Activated gamma-delta T cell (primary cell): ENCODE measurements at regions not wholly inside any gene's neighbourhood (a gene's known extent, or its start where the extent isn't known, plus 50 kb on each side); places are given as distances from the start of the nearest gene placed in this dataset.
"Not testable (repeated sequence)": the region's sequence is repeated elsewhere in the genome, so short reads cannot be mapped to it uniquely, and the experiment has no call there.

ENCODE experiments used
- DNase-seq: peaks from one replicate; lab custom pipeline; 2025; lab: John Stamatoyannopoulos, UW

DNA sequence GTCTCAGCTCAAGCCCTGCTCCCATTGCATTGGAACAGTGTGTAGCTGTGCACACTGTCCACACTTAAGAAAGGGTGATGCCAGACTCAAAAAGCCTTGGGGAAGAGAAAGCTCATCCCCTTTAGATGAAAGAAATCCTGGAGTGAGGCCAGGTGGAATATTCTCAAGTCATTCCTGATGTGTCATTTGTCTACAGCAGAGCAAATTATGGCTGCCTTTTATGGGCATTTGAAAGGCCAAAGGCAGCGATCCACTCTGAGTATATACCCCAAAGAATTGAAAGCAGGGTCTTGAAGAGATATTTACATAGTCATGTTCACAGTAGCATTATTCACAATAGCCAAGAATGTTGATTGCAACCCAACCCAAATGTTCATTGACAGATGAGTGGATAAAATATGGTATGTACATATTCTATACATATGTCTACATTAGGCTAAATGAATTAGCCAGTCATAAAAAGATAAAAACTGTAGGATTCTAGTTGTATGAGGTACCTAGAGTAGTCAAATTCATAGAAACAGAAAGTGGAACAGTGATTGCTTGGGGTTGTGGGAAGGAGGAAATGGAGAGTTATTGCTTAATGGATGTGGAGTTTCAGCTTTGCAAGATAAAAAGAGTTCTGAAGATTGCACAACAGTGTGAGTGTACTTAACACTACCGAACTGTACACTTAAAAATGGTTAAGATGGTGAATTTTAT, 214.9 kb downstream of the KCNRG start:
- DNase-seq = no peak

GRCh38 chr13:50230662-50230978, 215.4 kb downstream of the KCNRG start:
- DNase-seq = no peak

GRCh38 chr13:50233574-50233973, 218.3 kb downstream of the KCNRG start:
- not testable (repeated sequence) for DNase-seq

- no peak for DNase-seq
Observed at GRCh38 chr13:50235604-50236342, 220.5 kb downstream of the KCNRG start.

DNA sequence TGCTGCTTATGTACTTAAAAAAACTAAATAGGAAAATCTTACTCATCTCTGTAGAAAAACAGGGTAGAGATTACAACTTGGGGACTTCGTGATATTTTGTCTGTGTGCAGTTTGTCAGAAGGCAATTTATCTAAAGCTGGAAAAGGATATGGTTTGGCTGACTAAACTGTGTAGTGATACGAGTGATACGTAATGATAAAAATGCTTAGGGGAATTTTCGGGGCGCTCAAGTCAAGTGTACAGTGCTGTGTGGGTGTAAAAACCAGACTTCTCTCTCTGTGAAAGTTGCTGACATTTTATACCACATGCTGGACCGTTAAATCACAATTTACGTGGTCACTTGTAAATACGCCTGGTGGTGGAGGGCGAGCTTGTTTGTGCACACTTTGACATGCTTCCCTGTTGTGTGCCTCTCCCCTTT, 221.7 kb downstream of the KCNRG start:
- DNase-seq = no peak

GRCh38 chr13:50238922-50239321, 223.7 kb downstream of the KCNRG start:
- DNase-seq = no peak

- DNase-seq = no peak
Observed at GRCh38 chr13:50241479-50241878, 226.2 kb downstream of the KCNRG start.

DNA sequence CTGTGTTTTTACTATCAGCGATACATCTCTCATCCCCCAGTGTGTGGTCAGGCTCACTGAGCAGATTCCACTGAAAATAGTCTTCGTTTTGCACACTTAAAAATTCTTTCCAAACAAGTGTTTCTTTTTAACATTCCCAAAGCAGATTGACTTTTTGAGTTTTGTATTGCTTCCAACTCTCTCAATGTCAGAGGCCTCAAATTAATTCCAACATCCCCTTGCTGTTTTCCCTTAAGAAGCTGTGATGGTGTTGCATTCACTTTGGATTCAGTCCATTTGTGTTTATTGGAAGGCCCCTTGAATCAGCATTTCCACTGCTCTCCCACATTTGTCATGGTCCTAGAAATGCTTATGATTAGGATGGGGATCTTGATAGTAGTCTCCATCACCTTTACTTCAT, 228.7 kb downstream of the KCNRG start:
- no peak for DNase-seq

GRCh38 chr13:50244355-50244712, 229.1 kb downstream of the KCNRG start:
- no peak for DNase-seq

DNA sequence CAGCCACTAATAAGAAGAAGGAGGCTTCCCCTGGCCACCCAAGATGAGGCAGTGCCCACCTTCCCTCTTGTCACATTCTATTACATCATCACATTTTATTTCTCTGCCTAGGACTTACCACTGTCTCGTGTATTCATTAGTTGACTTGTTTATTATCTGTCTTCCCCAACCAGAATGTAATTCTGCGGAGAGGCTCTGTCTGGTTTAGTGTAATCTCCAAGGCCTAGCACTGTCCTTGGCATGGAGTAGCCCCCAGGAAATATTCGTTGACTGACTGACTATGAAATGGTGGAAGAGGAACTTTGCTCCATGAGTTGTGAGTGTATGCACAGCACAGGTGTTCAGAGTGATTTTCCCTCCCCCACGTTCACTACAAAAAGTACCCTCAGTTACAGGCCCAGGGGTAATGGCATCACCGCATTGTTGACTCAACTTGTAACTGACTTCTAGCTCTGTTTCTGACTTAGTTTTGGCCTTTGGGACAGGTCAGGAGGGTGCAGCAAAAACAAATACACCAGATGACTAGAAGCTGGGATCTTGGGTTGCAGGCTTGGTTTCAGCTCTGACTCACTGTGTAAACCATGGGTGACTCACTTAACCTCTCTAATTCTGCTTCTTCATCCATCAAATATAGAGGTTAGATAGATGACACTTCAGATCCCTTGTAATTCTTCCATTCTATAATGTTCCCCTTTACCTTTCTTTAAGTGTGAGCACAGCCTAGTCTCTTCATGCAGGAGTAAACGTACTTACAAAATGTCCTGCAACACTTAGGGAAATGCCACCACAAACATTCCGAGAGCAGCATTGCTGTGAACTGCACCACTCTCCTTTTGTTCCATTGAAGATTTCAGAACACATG, 229.7 kb downstream of the KCNRG start:
- DNase-seq = no peak

GRCh38 chr13:50247223-50247622, 232.0 kb downstream of the KCNRG start:
- no peak for DNase-seq

DNA sequence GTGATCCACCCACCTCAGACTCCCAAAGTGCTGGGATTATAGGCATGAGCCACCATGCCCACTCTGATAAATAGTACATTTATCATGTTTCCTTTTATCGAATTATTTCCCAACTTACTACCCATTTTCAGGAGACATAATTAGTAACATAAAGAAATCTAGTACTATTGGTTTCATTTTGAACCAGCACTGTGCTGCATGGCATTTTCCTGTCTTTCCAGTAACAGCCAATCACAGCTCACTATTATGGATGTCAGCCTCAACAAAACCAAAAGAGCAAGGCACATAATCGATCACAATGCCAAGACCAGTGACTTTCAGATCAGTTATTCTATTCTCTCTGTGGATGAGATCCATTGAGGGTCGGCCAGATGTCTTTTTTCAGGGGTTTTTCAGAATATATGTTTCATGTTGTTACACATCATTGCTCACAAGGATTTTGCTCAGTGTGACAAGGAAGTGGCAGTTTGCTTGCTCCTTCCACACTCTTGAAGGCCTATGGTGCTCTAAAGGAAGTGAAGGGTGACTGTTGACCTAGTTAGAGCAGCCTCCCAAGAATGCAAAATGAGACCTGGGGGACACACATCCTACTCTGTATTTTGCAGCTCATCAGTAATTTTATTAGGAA, 233.4 kb downstream of the KCNRG start:
- no peak for DNase-seq

DNA sequence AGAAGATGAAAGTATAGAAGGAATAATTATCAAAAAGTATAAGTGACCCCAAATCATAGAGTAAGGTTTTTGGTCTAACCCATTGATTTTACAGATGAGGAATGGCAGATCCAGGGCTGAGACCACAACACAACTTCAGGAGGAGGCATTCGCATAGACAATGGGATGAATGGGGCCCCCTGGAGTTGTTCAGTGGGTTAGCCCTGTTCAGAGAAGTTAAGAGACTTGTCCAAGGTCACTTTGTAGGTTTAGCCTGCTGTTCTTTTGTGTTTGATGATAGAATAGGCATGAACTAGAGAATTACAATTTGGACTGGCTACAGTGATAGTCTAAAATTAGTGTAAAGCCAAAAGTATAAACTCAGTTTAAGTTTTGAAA, 233.9 kb downstream of the KCNRG start:
- DNase-seq = no peak

DNA sequence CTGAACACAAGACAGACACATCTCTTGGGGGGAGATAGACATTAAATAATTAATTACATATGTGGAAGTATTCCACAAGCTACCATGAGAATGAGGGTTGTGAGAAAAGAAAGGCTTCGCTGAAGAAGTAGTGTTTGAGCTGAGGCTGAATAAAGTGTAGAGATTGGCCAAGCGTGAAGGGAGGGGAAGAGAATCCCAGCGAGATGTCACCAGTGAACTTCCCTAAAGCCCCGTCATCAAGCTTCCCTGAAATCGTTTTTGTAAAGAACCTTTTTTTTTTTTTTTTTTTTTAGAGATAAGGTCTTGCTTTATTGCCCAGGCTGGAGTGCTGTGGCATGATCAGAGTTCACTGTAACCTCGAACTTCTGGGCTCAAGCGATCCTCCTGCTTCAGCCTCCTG, 235.2 kb downstream of the KCNRG start:
- DNase-seq = no peak

- no peak for DNase-seq
Observed at GRCh38 chr13:50255639-50256038, 240.4 kb downstream of the KCNRG start.

GRCh38 chr13:50256536-50257321, 241.5 kb downstream of the KCNRG start:
- not testable (repeated sequence) for DNase-seq

DNA sequence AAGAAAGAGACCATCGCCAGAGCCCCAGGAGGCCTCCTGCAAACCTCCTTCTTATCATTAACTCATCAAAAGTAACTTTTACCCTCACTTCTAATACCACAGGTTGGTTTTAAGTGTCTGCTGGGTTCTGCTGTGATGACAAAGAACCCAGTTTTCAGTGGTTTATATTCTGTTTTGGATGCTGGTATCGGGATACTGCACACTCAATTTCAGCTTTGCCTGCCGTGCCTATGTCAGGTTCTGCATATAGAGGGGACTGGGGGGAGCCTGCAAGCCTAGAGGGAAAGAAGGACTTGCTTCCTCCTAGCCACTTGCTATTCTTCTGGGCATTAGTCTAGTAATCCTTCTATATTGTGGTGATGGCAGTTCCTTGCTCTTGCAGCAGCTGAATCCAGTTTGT, 242.4 kb downstream of the KCNRG start:
- no peak for DNase-seq

DNA sequence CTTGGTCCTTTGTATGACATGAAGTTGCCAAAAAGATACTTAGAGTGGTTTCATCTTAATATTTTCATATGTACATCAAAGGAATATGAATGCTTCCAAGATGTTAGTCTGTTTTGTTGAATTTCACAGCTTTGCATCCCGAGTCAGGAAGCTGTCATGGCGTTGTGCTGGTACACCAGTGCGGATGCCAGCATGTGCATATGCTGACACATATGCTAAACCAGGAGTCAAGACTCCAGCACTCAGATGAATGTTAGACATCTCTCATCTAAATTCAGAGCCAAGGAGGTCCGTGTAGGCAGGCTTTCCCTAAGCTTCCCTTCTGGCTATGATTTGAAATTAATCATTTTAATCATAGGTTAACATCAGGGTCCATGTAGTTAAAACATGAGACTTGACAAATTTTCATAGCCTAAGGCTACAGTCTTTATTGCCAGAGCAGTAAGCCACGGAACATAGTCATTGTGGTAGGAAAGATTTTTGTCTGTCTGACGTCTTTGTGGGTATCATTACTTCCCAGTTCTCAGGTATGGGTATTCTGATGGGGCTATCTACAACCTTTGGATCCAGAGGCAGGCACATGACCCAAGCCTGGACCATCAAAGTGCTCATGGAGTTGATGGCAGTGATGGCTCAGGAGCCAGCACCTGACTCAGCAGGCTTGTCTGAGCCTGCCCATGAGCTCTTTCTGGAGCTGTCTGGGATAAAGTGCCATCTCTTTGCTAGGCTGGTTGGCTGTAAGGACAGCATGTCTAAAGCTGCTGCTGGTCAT, 246.1 kb downstream of the KCNRG start:
- DNase-seq = no peak

DNA sequence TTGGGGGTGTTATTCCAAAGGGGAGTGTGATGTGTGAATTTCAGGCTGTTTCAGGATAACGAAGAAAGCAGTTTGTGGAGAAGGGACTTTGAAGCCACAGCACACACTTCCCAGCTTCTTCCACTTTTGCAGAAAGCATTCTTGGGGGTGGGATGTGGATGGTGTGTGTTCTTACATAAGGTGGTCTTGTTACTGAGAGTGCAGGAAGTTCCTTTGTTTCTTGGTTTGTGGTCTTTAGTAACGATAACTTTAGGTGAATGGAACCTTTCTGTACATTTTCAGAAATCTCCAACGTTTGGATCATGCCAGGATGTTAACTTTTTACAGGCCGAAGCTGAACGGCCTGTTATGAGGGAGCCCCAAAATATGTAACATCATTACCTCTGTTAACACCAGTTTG, 251.8 kb downstream of the KCNRG start:
- DNase-seq = no peak

DNA sequence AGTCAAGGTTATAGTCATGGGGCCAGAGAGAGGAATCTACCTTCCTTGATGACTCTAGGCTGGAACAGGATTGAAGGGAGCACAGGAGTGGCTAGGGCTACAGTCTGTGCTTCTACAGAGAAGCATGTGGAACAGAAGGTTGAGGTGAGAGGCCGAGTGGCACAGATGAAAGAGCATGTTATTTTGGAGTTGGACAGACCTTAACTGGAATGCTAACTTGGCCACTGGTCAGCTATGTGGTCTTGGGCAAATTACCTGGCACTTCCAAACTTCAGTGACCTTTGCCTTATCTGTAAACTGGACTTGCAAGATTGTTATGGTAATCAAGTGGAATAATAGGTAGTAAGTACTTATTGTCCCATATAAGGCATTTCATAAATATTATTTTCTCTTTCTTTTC, 252.7 kb downstream of the KCNRG start:
- no peak for DNase-seq

- DNase-seq = no peak
Observed at GRCh38 chr13:50268500-50268899, 253.3 kb downstream of the KCNRG start.
